K562 (cell line): ENCODE measurements at regions not wholly inside any gene's neighbourhood (a gene's known extent, or its start where the extent isn't known, plus 50 kb on each side); places are given as distances from the start of the nearest gene placed in this dataset.

Experiments
- CHAMP1 ChIP-seq: fragments of 450-650 bp; IDR thresholded peaks from 2 replicates; pipeline ENCODE4 v1.6.1; 2016; ENCODE audit warnings: mild to moderate bottlenecking
- CTCF ChIP-seq, 3 experiments: IDR thresholded peaks in 2 of 3; conservative IDR thresholded peaks in 1 of 3; 2 replicates each; pipeline ENCODE4 v1.5.1; 2011 to 2012; ENCODE audit warnings: low read length in 3 of 3, mild to moderate bottlenecking in 3 of 3, control low read depth in 2 of 3, improper control_type of control experiment in 1 of 3, inconsistent platforms in 1 of 3, low read depth in 1 of 3, mixed read lengths in 1 of 3, moderate library complexity in 1 of 3; ENCODE audit not compliant: insufficient read depth in 2 of 3
- ETS1 ChIP-seq: conservative IDR thresholded peaks from 2 replicates; pipeline ENCODE4 v1.6.1; 2011; ENCODE audit warnings: low read depth, mild to moderate bottlenecking, low read length; ENCODE audit not compliant: control insufficient read depth
- FOS ChIP-seq: IDR thresholded peaks from 3 replicates; pipeline ENCODE4 v1.6.1; 2011; ENCODE audit not compliant: insufficient read length; ENCODE audit errors: extremely low read depth
- GABPA ChIP-seq: fragments of 200-800 bp; sonication (Bioruptor generic); conservative IDR thresholded peaks from 2 replicates; pipeline ENCODE4 v1.6.1; 2016; ENCODE audit warnings: low read depth, missing genetic modification characterization, missing compliant biosample characterization
- MNT ChIP-seq, 2 experiments: fragments of 450-650 bp; conservative IDR thresholded peaks; 2 replicates each; pipeline ENCODE4 v1.6.1; 2017; ENCODE audit warnings: mild to moderate bottlenecking in 2 of 2, moderate library complexity in 2 of 2
- PATZ1 ChIP-seq: fragments of 250-450 bp; sonication (Bioruptor Pico); IDR thresholded peaks from 2 replicates; pipeline ENCODE4 v1.5.0; 2020; ENCODE audit warnings: mild to moderate bottlenecking, borderline replicate concordance
- POLR2A ChIP-seq: fragments of 450-650 bp; conservative IDR thresholded peaks from 2 replicates; pipeline ENCODE4 v1.6.1; 2016
- SRSF9 ChIP-seq: fragments of 200-400 bp; formaldehyde crosslinking; IDR thresholded peaks from 2 replicates; pipeline ENCODE4 v1.6.1; 2017; ENCODE audit warnings: low read depth, low read length, borderline replicate concordance
- STAG1 ChIP-seq: sonication (generic); formaldehyde crosslinking; IDR thresholded peaks from 2 replicates; pipeline ENCODE4 v1.5.0; 2020; ENCODE audit warnings: missing genetic modification reagents, borderline replicate concordance
- TEAD4 ChIP-seq, 2 experiments: sonication (generic) in 1 of 2; formaldehyde crosslinking in 1 of 2; IDR thresholded peaks; 2 replicates each; pipeline versions ENCODE4 v1.6.1 to v1.8.0; 2012 to 2022; ENCODE audit warnings: borderline replicate concordance in 1 of 2, inconsistent platforms in 1 of 2, low read length in 1 of 2, mild to moderate bottlenecking in 1 of 2, missing genetic modification reagents in 1 of 2
- USF1 ChIP-seq: sonication (generic); formaldehyde crosslinking; IDR thresholded peaks from 2 replicates; pipeline ENCODE4 v1.9.0; 2022; ENCODE audit warnings: mild to moderate bottlenecking, missing genetic modification reagents

- TF ChIP-seq STAG1 (CRISPR knock-in tag) = no peak
- TF ChIP-seq GABPA = no peak
- TF ChIP-seq PATZ1 (CRISPR knock-in tag) = no peak
- TF ChIP-seq POLR2A = no peak
- TF ChIP-seq USF1 = no peak
- TF ChIP-seq ETS1 = no peak
- no peak for TF ChIP-seq CHAMP1
- TF ChIP-seq MNT (conservative IDR thresholded peaks at IDR 0.05) = no peak
- no peak for TF ChIP-seq FOS
- no peak for TF ChIP-seq SRSF9
- TF ChIP-seq CTCF (IDR thresholded peaks at IDR 0.05 in 2 of 3, conservative IDR thresholded peaks at IDR 0.05 in 1 of 3; ENCODE audit: insufficient read depth in 2 of 3, low read depth in 1 of 3, low read length in 3 of 3) = no peak
- TF ChIP-seq TEAD4 (IDR thresholded peaks at IDR 0.05; ENCODE audit: low read length) = no peak
- TF ChIP-seq TEAD4 (CRISPR knock-in tag; IDR thresholded peaks at IDR 0.05; ENCODE audit: borderline replicate concordance) = no peak
Measured at GRCh38 chr2:16104315-16104948, 164.1 kb downstream of the MYCN start.
